Esophagus muscularis mucosa (tissue), 4 donors: ENCODE measurements at regions not wholly inside any gene's neighbourhood (a gene's known extent, or its start where the extent isn't known, plus 50 kb on each side); places are given as distances from the start of the nearest gene placed in this dataset.
"Not testable (repeated sequence)": the region's sequence is repeated elsewhere in the genome, so short reads cannot be mapped to it uniquely, and the experiment has no call there.

Experiments
- DNase-seq: peaks from one replicate; pipeline ENCODE4 v3.0.0-alpha.2; 2017; ENCODE audit errors: extremely low spot score
- H3K27ac ChIP-seq, 4 donors: fragments of 200-600 bp; sonication (generic); replicated peaks in 1 of 4; 1 replicate in 3 of 4; 2 replicates in 1 of 4; pipeline ENCODE4 v1.5.1; 2016 to 2019; ENCODE audit warnings: mild to moderate bottlenecking in 1 of 4
- H3K27me3 ChIP-seq, 4 donors: fragments of 200-600 bp; sonication (generic); one replicate each; pipeline versions ENCODE4 v1.5.1 to v1.6.0; 2016 to 2019
- H3K36me3 ChIP-seq, 4 donors: fragments of 200-600 bp; sonication (generic); one replicate each; pipeline ENCODE4 v1.5.1; 2016 to 2019
- H3K4me1 ChIP-seq, 4 donors: fragments of 200-600 bp; sonication (generic); one replicate each; pipeline ENCODE4 v1.5.1; 2016 to 2019
- H3K4me3 ChIP-seq, 4 donors: fragments of 200-600 bp; sonication (generic); 1 replicate in 2 of 4; 2 replicates in 2 of 4; pipeline ENCODE4 v1.5.1; 2016 to 2019; ENCODE audit warnings: mild to moderate bottlenecking in 4 of 4, moderate library complexity in 1 of 4
- H3K9me3 ChIP-seq, 4 donors: fragments of 200-600 bp; sonication (generic); 1 replicate in 3 of 4; 2 replicates in 1 of 4; pipeline ENCODE4 v1.5.1; 2016 to 2019
- CTCF ChIP-seq, 3 experiments: fragments of 200-600 bp in 2 of 3; fragments of 450-650 bp in 1 of 3; sonication (generic) in 2 of 3; IDR thresholded peaks; one replicate each; pipeline ENCODE4 v1.5.1; 2017 to 2019; ENCODE audit warnings: antibody characterized with exemption in 3 of 3, mild to moderate bottlenecking in 2 of 3, moderate library complexity in 1 of 3
- EP300 ChIP-seq: sonication (generic); formaldehyde crosslinking; IDR thresholded peaks from one replicate; pipeline ENCODE4 v1.6.1; 2017; ENCODE audit warnings: antibody characterized with exemption
- POLR2A ChIP-seq: fragments of 450-650 bp; IDR thresholded peaks from one replicate; pipeline ENCODE4 v1.6.1; 2017; ENCODE audit warnings: antibody characterized with exemption, moderate library complexity, mild to moderate bottlenecking, low read depth
- POLR2AphosphoS5 ChIP-seq, 2 donors: sonication (generic); formaldehyde crosslinking; IDR thresholded peaks; one replicate each; pipeline ENCODE4 v1.6.1; 2017; ENCODE audit warnings: antibody characterized with exemption in 2 of 2
- WGBS: methylation state at CpG from one replicate; pipeline ENCODE4 v1.1.5; 2018; 5-methylcytosine and 5-hydroxymethylcytosine counted together
- intact Hi-C: fragments of 100-400 bp; cut with DNase I; formaldehyde crosslinking; loops from one replicate; pipeline ENCODE4 v1.15.1; 2023

- Histone ChIP-seq H3K4me1 (peaks cover 0 to 48% (median 31%) of the 10 kb centered on the region in 4 donors), H3K27ac (no peak overlapping the region), H3K27me3 (no peaks in the 10 kb centered on the region), H3K36me3 (no peaks in the 10 kb centered on the region), H3K9me3 (no peaks in the 10 kb centered on the region), H3K4me3 (no peak overlapping the region)
- no peak for DNase-seq
- 75% methylated on average over 4 of the region's 4 CpGs for WGBS
- intact Hi-C loops, result loop anchor here (10.0 kb wide), 1 partner anchor 161 kb away; no protein-coding TSS in a partner anchor
- no peak for TF ChIP-seq POLR2A
- no peak for TF ChIP-seq EP300
- TF ChIP-seq POLR2AphosphoS5 (IDR thresholded peaks at IDR 0.05), result no peak
- no peak for TF ChIP-seq CTCF (IDR thresholded peaks at IDR 0.05)
Measured at GRCh38 chr4:137363496-137363895, 168.8 kb downstream of the PCDH18 start.

GRCh38 chr4:137361756-137362470 is 170.4 kb downstream of the PCDH18 start:
- Histone ChIP-seq H3K4me3 (no peak overlapping the region), H3K36me3 (no peaks in the 10 kb centered on the region), H3K27me3 (no peaks in the 10 kb centered on the region), H3K4me1 (peaks cover 0 to 35% (median 26%) of the 10 kb centered on the region in 4 donors), H3K27ac (peak overlapping the region in 3 of 4 donors; percentile 30 to 58 (median 51)), H3K9me3 (no peaks in the 10 kb centered on the region)
- TF ChIP-seq POLR2AphosphoS5 (IDR thresholded peaks at IDR 0.05), result no peak
- no peak for TF ChIP-seq POLR2A
- no peak for TF ChIP-seq CTCF (IDR thresholded peaks at IDR 0.05)
- TF ChIP-seq EP300, result no peak
- intact Hi-C loops, result loop anchor here (10.0 kb wide), 1 partner anchor 163 kb away; no protein-coding TSS in a partner anchor
- 55% methylated on average over 3 of the region's 3 CpGs for WGBS
- no peak for DNase-seq

GRCh38 chr4:137360761-137361160 is 171.5 kb downstream of the PCDH18 start:
- Histone ChIP-seq H3K9me3 (no peaks in the 10 kb centered on the region), H3K27me3 (no peaks in the 10 kb centered on the region), H3K4me3 (no peak overlapping the region), H3K27ac (peak overlapping the region in 1 of 4 donors; percentile 58), H3K36me3 (no peaks in the 10 kb centered on the region), H3K4me1 (peaks cover 0 to 35% (median 26%) of the 10 kb centered on the region in 4 donors)
- TF ChIP-seq POLR2AphosphoS5 (IDR thresholded peaks at IDR 0.05), result no peak
- no peak for TF ChIP-seq EP300
- TF ChIP-seq CTCF (IDR thresholded peaks at IDR 0.05), result no peak
- no peak for TF ChIP-seq POLR2A
- 42% methylated on average over 1 of the region's 1 CpG for WGBS
- intact Hi-C loops, result loop anchor here (10.0 kb wide), 1 partner anchor 164 kb away; no protein-coding TSS in a partner anchor
- no peak for DNase-seq

GRCh38 chr4:137359691-137360315 is 172.5 kb downstream of the PCDH18 start:
- H3K4me1 ChIP-seq, result peaks cover 0 to 35% (median 26%) of the 10 kb centered on the region in 4 donors
- no peak for TF ChIP-seq CTCF (IDR thresholded peaks at IDR 0.05)
- no peak for TF ChIP-seq EP300
- TF ChIP-seq POLR2AphosphoS5 (IDR thresholded peaks at IDR 0.05), result no peak
- no peak for TF ChIP-seq POLR2A
- 41% methylated on average over 2 of the region's 2 CpGs for WGBS
- DNase-seq, result no peak
- intact Hi-C loops, result loop anchor here (10.0 kb wide), 1 partner anchor 165 kb away; no protein-coding TSS in a partner anchor
- H3K27ac ChIP-seq, result peak overlapping the region in 1 of 4 donors; percentile 1
- H3K27me3 ChIP-seq, result no peaks in the 10 kb centered on the region
- H3K9me3 ChIP-seq, result no peaks in the 10 kb centered on the region
- no peaks in the 10 kb centered on the region for H3K36me3 ChIP-seq
- no peak overlapping the region for H3K4me3 ChIP-seq

GRCh38 chr4:137354562-137354961 is 177.7 kb downstream of the PCDH18 start:
- H3K27ac ChIP-seq, H3K4me1 ChIP-seq, H3K4me3 ChIP-seq, intact Hi-C loops, H3K36me3 ChIP-seq, DNase-seq, H3K27me3 ChIP-seq: not testable (repeated sequence)
- WGBS, result 91% methylated on average over 2 of the region's 2 CpGs
- H3K9me3 ChIP-seq, result peaks cover 0 to 22% (median 14%) of the 10 kb centered on the region in 4 donors
